CMK (cell line): ENCODE measurements at regions not wholly inside any gene's neighbourhood (a gene's known extent, or its start where the extent isn't known, plus 50 kb on each side); places are given as distances from the start of the nearest gene placed in this dataset.

ENCODE experiments used
- DNase-seq: peaks from one replicate; pipeline ENCODE4 v3.0.0-alpha.2; 2010; ENCODE audit warnings: low read depth

DNA sequence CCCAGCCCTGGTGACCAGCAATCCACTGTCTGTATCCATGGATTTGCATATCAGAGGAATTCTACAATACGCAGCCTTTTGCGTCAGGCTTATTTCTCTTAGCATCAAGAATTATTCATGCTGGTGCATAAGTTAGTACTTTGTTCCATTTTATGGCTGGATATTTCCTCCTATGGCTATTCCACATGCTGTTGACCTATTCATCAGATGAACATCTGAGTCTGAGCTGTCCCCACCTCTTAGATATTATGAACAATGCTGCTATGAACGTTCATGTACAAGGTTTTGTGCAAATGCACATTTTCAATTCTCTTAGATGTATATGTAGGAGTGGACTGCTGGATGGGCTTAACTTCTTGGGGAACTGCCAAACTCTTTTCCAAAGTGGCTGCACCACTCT is 79.0 kb upstream of the CST7 start:
- no peak for DNase-seq

DNA sequence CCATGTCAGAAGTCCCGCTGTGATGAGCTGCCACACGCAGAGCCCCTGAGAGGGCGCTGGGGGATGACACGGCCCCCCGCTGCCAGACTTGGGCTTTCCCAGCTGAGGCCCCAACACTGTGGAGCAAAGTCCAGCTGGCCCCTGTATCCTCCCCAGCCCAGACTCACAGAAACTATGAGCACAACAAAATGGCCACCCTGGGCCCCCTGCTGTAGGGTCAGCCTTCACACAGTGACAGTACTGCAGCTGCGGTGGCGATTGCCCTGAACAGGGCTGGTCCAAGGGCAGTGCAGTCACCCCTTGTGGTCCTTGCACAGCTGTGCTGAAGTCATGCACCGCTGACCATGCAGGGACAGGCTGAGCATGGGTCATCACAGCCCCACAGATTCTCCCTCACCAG is 78.2 kb upstream of the CST7 start:
- no peak for DNase-seq

DNA sequence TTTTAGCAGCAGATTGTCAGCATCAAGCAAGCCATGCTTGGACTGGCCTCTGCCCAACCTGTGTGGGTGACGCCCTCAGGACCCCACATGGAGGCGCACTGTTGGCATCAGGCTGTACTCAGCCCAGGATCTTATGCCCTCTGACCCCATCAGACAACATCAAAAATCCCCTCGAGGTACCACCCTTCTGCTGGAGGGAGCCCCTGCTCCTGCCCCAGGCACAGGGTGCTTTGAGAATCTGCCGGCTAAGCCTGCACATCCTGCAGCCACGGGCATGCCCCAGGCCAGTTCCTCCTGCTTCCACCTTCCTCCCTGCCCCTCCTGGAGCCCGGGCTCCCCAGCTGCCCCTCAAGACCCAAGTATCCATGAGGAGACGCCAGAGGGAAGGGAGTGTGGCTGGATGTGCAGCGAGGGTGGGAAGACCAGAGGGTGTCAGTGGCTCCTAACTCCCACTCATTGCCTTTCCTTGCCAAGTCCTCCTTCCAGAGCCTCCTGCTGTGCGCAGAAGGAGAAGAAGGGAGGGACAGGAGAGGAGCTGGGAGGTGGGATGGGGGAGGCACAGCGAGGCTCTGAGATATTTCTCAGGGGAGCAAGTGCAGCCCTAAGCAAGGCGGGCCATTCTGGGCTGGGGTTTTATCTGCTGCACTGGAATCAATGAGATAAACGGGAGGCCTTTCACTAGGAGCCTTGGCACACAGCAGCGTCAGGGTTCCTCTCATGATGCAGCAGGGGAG is 77.4 kb upstream of the CST7 start:
- no peak for DNase-seq

DNA sequence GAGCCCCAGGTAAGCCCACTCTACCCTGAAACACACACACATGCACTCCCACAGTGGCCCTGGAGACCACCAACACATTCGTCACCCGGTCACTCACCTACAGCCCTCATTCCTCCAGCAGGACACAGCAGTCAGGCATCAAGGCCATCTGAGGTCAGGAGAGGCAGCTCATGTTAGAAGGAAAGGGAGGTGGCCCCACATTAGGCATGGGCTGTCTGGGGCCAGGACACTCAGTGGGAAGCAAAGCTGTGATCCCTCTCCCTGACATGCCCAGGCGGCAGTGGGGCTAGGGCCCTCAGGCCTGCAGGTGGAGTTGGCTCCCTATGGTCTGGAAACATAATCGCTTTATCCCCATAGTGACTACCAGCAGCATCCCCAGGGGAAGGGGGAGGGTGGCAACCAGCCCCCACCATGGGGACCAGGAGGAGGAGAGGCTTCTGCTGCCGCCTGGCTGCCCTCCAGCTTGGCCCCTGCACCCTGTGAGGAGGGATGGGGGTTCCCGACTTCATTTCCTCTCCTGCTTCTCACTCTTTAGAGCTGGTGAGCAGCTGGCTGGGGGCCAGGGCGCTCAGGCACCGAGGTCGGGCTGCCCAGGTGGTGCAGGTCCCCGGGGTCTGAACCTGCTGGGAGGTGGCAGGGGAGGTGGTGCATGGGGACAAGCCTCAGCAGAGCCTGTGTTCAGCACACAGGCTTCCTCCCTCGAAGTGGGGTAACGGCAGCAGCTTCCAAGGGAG is 76.6 kb upstream of the CST7 start:
- DNase-seq = no peak

DNA sequence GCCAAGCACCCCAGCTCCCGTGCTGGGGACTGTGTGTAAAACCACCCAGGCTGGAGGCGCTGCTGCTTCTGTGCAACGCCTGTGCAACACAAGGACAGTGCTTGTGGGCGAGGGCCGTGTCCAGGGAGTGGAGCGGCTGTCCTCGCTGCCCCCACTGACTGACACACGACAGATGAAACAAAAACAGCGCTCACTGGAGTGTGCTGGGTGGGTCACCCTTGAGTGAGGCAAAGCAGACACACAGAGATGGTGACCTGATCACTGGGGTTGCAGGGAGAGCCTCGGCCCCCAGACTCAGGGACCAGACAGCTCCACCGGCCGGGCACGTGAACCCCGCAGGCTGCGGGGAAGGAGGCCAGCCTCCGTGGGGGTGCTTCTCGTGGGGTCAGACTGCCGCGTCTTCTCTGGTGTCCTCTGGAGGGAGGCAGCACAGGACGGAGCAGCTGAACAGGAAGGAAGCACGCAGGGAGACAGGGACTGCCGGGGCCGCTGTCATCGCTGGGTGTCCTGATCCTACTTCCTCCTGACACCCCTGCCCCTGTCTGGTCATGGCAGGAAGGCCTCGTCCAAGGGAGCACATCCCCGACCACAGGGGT is 75.9 kb upstream of the CST7 start:
- DNase-seq = no peak

DNA sequence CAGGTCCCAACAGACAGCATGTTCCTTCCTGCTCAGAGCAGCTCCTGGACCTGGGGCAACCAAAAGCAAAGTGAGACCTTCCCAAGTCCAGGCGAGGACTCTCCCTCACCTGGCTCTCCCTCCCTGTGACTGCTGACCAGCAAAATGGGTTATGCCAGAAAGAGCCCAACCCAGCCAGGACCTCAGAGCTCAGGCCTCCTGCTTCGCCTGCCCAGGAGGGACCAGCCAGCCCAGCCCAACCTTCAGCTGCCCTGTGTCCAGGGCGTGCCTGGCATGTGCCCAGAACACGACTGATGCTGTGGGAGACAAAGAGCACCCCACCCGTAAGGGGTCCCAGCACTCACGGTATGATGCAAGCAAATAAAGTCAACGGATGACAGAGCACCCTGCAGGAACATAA is 74.0 kb upstream of the CST7 start:
- no peak for DNase-seq

DNA sequence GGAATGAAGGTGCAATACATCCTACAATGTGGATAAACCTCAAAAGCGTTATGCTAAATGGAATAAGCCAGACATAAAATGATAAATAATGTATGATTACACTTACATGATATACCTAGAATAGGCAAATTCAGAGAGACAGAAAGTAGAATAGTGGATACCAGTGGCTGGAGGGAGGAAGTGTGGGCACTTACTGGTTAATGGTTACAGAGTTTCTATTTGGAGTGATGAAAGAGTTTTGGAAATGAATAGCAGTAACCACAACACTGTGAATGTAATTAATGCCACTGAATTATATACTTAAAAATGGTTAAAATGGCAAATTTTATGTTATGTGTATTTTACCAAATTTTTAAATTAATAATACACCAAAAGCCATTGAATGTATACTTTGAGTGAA is 71.4 kb upstream of the CST7 start:
- DNase-seq = no peak

DNA sequence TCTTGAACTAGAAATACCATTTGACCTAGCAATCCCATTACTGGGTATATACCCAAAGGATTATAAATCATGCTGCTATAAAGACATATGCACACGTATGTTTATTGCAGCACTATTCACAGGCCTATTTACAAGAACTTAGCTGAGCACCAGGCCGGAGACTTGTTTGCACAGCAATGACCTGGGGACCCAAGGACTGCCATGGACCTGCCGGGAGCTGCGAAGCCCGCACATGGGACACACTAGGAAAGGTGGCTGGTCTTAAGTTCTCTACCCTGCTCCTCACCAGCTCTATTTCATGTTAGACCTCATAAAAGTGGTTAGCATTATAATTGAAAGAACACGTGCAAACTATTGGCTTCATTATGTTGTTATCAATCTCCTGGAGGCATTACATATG is 70.4 kb upstream of the CST7 start:
- no peak for DNase-seq

DNA sequence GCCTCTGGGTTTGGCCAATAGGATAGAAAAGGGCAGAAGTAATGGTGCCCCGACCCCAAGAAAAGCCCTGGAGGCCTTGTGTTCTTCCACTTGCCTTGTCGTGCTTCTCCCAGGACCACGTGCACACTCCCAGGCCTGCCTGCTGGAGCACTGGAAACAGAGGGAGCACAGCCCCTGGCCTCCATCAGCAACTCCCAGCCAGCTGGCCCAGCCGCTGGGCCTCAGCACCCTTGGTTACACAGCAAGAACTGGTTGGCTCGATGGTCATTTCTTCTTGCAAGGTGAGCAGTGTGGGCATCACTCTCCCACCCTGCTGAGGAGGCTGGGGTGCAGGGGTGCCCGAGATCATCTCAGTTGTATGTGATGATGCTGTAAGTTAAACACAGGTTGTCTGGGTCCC is 69.2 kb upstream of the CST7 start:
- no peak for DNase-seq

DNA sequence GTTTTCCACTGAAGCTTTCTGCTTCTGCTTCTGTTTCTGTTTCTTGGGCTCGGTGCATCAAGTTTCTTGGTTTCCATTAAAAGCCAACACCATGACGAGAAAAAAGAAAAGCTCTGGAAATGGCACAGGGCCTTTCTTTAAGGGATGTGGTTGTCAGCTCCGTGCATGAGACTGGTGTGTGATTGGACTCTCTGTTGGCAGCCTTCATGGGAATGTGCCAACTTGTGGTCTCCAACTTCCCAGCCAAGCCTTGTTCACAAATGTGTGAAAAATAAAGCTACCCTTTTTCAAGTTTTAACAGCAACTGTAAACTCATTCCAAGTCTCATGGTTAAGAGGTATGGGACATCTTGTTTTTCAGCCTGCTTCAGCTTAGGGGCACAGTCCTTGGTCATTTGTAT is 68.7 kb upstream of the CST7 start:
- no peak for DNase-seq

DNA sequence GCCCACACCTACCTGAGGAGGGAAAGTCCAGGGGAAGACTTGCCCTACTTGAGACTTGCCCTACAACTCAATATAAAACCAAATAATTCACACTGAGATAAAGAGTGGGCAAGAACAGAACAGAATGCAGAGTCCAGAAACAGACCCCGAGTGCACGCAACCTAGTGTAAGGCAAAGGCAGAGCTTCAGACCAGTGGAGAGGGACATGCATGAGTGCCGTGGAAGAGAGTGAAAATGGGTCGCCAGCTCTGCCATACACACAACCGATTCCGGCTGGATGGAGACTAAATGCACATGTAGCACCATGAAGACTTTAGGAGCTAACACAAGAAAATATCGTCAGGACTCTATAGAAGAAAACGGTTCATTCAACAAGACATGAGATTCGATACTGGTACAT is 58.8 kb upstream of the CST7 start:
- no peak for DNase-seq

DNA sequence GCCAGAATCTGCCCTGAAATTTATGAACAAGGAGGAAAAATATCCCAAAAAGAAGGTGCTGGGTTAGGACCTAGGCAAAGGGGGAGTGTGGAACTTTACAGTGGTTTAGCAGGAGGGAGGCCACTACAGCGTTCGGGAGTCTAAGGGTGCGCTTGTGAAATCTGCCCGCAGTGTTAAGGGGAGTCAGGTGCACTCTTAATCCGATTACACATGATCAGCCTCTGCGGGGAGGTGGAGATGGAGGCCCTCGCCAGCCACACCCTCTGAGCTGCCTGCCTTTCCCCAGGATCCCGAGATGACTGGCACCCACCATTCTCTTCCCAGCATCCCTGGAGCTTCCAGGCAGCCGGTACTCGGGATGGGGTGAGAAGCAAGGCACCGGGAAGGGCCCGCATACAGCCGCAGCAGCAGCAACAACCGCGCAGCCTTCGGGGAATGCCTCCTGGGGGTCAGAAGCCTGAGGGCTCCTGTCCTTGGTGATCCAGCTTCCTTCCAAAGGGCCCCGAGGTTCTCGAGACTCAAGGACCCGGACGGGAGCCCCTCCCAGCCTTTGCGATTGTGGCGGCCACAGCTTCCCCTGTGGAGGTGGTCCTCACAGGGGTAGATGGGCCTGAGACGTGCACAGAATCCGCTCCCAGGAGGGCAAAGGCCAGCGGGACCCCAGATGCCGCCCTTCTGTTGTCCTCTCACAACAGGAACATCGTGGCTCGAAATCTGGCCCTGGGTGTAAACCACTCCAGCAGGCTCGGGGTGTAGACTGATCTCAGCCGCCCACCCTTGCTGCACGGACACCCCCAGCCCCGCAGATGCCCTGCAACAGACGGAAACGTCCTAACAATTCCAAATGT is 57.3 kb upstream of the CST7 start:
- DNase-seq = no peak

DNA sequence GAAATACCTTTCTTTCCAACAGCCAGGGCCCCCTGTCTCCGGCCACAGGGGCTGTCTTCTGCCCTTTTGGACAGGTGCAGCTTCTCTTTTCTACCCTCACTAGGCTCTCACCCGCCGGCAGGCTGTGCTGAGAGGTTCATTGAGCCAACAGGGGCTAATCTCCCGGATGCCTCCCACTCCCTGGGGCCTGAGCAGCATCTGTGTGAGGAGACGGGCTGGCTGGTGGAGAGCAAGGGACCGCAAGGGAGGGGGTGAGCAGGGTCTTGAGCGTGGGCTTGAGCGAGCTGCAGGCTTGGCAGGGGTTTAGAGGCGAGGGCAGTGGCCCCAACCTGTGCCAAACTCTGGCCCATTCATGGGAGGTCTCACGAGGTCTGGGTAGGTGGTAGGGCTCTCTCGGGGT is 56.5 kb upstream of the CST7 start:
- no peak for DNase-seq

DNA sequence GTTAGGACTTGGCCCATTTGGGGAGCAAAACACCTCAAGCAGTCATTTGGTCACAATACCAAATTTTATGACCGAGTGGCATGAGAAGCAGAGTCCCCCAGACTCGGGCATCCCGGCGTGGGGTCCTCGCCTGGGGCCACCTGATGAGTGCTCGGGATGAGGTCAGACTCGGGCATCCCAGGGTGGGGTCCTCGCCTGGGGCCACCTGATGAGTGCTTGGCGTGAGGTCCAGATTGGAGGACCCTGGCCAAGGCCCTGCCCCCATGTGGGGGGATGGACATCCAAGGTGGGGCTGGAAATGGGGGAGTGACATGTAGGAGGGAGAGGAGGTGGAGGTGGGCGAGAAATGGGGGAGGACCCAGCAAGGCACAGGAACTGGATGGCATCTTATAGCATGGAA is 56.1 kb upstream of the CST7 start:
- DNase-seq = no peak

DNA sequence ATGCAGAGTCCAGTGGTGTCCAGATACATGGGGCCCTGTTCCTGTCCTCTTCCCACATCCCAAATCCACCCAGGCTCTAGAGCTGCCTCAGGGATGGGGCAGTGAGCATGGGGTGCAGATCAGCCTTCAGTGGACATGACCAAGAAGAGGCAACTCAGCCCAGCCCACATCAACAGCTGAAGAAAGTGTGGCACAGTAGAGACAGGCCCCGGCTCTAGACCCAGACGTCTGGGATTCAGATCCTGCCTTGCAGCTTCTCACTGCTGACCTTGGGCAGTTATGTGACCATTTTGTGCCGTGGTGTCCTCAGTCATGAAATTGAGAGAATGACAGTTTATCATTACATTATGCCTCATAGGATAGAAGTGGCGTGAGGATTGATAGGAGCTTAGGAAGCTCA is 54.6 kb upstream of the CST7 start:
- DNase-seq = no peak

DNA sequence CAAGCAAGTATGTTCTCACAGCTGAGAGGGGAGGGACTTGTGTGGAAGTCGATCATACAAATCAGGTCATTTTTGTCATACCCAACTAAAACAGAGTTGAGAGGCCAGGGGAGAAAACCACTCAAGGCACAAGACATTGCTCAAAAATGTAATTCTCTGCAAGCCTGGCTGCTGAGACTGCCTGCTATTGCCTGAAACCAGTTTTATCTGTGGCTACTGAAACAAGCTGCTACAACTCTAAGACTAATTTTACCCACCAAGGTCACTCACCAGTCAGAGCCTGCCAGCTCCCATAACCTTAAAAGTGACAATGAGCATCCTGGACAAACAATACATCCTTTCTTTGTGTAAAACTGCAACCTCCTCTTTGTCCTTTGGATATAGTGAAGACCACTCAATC is 54.1 kb upstream of the CST7 start:
- no peak for DNase-seq

DNA sequence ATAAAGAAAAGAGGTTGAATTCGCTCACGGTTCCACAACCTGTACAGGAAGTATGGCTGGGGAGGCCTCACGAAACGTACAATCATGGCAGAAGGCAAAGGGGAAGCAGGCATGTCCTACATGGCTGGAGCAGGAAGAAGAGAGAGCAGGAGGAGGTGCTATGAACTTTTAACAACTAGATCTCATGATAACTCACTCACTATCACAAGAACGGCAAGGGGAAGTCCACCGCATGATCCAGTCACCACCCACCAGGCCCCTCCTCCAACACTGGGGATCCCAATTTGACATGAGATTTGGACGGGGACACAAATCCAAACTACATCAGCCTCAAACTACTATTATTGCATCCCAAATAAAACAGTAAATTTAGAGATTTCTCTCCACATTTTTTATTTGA is 53.6 kb upstream of the CST7 start:
- DNase-seq = peak; percentile 5

DNA sequence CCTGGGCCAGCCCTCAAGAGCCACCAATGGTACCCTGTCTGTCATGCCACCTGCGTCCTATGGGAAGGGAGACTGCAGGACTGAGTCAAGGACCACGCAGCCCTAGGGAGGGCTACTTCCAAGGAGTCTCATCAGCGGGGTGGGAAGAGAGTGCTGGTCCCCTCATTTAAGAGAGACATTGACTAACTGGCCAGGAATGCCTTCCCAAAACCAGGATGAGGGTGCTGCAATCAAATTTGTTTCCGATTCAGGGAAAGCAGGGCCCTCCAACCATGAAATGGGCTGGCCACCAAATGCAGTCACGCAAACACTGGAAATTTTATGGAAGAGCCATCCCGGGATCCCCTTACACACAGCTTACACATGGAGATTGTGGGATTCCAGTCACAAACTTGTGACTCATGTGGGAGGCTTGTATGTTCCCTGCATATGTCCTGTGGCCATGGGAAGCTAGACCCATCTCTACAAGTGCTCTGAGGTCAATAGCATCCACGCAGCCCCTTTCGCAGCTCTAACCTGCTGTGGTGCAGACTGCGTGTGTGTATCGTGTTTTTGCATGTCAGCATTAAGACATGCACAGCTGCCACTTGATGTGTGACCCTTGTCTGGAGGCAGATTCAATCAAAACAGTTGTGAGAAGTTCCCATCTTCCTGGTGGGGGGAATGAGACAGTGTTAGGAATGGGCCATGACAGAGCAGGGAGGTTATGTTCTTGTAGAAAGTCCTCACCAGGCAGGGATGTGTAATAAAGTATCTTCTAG is 53.0 kb upstream of the CST7 start:
- DNase-seq = no peak

DNA sequence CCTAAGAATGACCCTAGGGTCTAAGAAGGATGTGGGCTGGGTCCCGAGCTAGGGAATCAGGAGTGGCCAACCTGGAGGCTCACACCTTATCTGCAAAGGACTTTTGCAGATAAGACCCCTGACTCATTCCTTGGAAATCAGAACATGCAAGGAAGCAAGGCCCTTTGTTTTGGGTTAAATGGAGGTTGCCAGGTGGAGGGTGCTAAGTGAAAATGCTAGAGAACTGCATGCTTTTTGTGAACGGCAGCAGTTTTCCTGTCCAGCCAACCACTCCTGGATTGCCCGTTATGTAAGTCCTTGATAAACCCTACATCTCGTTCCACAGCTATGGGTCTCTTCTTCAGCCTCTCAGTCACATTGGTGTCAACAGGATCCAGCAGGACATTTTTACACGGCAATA is 52.1 kb upstream of the CST7 start:
- DNase-seq = no peak

DNA sequence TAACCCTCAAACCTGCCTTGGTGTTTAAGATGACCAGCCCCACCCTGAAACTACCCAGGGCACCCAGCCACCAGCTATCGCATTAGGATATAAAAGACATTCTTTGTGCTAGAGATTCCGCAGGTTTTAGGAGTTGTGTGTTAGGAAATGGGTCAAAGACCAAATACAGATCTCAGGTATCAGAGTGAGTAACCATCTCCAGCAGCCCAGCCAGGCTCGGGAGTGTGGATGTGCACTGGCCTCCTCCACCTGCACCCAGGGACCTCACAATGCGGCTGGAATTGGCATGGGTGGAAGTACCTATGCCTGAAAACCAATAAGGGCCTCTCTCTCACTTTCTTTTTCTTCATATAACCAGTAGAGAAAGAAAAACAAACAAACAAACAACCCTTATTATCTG is 51.1 kb upstream of the CST7 start:
- DNase-seq = no peak

DNA sequence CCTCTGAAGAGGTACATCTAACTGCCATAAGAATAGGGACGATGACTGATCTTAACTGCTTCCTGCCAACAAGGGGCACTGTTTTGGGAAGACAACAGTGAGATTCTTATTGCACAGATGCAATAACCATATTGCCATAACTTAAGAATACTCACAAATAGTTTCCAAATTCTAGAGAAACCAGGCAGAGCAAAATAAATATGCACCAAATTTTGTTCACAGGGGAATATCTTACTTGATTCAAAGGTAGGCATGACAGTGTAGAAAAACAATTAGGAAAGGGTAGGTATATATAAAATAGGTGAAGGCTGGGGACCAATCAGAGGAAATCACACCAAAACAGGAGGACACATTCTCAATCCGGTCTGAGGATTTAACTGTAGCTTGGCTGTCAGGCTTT is 49.9 kb upstream of the CST7 start:
- no peak for DNase-seq
